ENCODE measurements at regions not wholly inside any gene's neighbourhood (a gene's known extent, or its start where the extent isn't known, plus 50 kb on each side); places are given as distances from the start of the nearest gene placed in this dataset.
"Not testable (repeated sequence)": the region's sequence is repeated elsewhere in the genome, so short reads cannot be mapped to it uniquely, and the experiment has no call there.

GRCh38 chr18:51248685-51249084 lies 51.2 kb upstream of the MEX3C start:
- no peak for DNase-seq

- DNase-seq = no peak
Observed at GRCh38 chr18:51250006-51250405, 52.5 kb upstream of the MEX3C start.

- no peak for DNase-seq
Observed at GRCh38 chr18:51250458-51251024, 53.1 kb upstream of the MEX3C start.

DNA sequence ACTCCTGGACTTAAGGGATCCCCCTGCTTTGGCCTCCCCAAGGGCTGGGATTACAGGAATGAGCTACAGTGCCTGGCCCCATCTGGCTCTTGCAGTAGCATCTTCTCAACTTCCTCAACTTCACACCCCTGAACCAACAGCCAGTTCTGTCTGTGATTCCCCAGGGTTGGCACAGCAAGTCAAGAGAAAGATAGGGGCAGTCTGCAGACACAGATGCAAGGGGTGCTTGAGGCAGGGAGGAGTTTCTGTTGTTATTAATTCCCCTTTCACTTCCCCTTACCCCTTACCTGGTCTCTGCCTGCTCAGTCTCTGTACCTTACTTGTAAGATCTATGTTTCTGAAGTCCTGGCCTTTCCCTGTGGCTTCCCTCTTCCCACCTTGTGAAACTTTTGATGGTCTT lies 54.1 kb upstream of the MEX3C start:
- no peak for DNase-seq

- no peak for DNase-seq
Observed at GRCh38 chr18:51253476-51253875, 56.0 kb upstream of the MEX3C start.

DNA sequence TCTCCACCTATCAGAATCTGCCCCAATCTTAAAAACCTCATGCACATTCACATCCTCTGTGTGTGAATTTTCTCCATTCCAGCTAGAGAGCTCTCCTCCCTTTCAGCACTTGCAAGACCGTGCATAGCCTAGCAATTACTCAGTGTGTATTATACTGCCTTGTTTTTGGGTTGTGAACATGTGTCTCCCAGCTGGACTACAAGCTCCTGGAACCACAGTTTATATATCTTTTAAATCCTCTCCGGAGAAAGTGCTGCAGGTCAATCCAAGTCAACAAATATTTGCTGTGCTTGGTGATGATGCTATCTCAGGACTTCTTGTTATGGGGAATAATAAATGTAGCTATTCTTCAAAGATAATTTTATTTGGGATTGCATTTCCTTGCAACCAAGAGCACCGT lies 58.2 kb upstream of the MEX3C start:
- no peak for DNase-seq

GRCh38 chr18:51257150-51257549 lies 59.7 kb upstream of the MEX3C start:
- DNase-seq = no peak

DNA sequence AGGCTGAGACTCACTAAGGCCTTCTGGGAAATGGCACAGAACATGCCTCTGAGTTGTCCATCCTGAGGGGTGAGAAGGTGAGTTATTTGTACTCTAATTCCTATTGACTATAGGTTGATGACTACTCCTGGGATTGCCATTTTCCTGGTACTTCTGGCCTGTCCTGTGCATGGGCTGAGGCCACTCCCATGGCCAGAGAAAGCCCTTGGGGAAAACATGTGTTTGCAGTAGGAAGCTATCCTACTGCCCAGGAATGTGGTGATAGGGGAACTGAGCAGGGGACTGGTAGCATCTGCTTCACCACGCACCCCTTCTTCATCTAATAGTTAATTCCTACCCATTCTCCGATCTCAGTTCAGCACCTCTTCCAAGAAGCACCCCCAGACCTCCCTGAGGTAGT lies 62.6 kb upstream of the MEX3C start:
- DNase-seq = no peak

- DNase-seq = not testable (repeated sequence)
Observed at GRCh38 chr18:51266077-51266476, 68.6 kb upstream of the MEX3C start.

GRCh38 chr18:51266773-51267172 lies 69.3 kb upstream of the MEX3C start:
- no peak for DNase-seq

- DNase-seq = no peak
Observed at GRCh38 chr18:51273437-51273836, 76.0 kb upstream of the MEX3C start.

GRCh38 chr18:51275712-51276476 lies 78.4 kb upstream of the MEX3C start:
- DNase-seq = no peak

GRCh38 chr18:51278045-51278649 lies 80.7 kb upstream of the MEX3C start:
- peak; percentile 36 to 55 for DNase-seq

GRCh38 chr18:51279367-51279984 lies 82.0 kb upstream of the MEX3C start:
- DNase-seq = no peak

GRCh38 chr18:51287818-51288508 lies 90.5 kb upstream of the MEX3C start:
- DNase-seq = no peak

DNA sequence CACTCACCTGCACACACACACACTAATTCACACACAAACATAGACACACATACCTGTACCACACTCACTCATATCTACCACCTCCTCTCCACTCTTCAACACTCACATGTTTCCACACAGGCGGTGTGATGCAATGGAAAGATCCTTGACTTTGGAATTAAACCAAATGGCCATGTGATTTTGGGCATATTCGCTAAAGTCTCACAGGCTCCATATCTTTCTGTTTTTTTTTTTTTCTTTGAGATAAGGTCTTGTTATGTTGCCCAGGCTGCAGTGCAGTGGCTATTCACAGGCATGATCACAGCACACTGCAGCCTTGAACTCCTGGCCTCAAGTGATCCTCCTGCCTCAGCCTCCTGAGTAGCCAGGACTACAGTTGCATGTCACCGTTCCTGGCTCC lies 91.1 kb upstream of the MEX3C start:
- DNase-seq = no peak

- DNase-seq = no peak
Observed at GRCh38 chr18:51290860-51291259, 93.4 kb upstream of the MEX3C start.

DNA sequence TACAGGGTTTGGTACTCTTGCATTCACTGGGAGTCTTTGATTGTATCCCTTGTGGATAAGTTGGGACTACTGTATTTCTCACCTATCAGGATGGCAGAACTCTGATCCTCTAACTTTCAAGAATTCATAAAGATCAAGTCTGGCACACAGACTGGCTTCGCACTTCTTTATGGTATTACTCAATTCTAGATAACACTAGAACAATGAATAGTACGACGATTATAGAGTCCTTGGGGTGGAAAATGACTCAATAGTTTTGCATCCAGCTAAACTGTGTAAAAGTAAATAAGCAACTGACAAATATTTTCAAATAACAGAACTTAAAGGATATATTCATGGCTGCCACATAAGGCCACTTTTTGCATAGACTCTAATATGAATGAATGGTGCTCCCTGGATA lies 103.4 kb upstream of the MEX3C start:
- DNase-seq = no peak

DNA sequence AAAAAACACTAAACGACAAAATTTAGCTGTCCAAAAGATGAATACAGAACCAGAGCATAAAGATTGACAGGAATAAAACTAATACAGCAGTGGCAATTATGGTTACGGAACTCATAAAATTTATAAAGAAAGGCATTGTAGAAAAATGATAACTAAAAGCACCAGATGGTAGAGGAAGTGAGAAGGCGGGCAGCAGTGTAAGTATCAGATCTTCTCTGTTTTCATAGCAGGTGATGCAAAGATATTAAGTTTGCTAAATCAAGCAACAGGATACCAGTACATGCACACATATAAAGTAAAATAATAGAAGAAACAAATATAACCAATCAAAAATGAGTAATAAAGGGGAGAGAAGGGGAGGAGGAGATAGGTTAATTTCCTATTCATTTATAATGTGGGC lies 103.9 kb upstream of the MEX3C start:
- DNase-seq = no peak

GRCh38 chr18:51316677-51317076 lies 119.2 kb upstream of the MEX3C start:
- no peak for DNase-seq

DNA sequence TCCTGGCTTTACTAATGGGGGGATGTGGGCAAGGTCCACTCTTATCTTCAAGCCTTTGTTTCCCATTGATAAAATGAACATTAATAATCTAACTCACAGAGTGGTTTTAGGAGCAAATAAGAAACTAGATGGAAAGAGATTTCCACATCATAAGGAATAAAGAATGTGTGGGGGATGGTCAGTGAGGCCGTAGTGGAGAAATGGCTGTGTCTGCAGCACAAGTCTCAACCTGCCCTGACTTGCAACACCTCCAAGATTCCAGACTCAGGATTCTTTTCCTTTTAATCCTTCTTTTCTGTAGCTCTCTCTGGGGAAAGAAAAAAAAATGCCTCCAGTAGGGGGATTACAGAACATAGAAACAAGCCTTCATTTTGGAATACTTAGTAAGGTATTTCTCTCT lies 124.2 kb upstream of the MEX3C start:
- no peak for DNase-seq

DNA sequence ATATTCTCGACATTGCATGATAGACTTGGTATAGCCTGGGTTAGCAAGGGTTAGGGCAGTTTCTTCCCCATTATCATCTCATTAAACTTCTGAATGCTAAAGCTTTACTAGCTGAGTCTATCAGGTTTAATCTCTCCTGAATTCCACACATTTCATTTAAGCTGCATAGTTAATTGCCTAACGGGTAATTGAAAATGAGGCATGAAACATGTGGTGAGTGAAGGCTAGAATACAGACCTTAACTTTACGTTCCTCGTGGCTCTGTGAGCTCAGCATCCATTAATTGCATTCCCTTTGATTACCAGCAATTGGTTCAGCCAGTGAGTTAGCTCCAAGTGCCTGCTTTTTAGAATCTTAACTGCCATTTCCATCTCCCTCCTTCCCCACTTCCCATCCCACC lies 126.5 kb upstream of the MEX3C start:
- no peak for DNase-seq

- peak in 1 of 2 experiments; percentile 0 for DNase-seq
Observed at GRCh38 chr18:51330148-51330547, 132.7 kb upstream of the MEX3C start.
